ENCODE measurements at regions not wholly inside any gene's neighbourhood (a gene's known extent, or its start where the extent isn't known, plus 50 kb on each side); places are given as distances from the start of the nearest gene placed in this dataset.
A peak's percentile ranks its signal among the peaks of the same experiment; 100 is the strongest.

- Mint-ChIP-seq H3K4me3 (no peak overlapping the region), H3K9me3 (ENCODE audit: low read depth) (no peaks in the 10 kb centered on the region), H3K27ac (no peak overlapping the region), H3K4me1 (no peaks in the 10 kb centered on the region), H3K27me3 (no peaks in the 10 kb centered on the region), H3K36me3 (no peaks in the 10 kb centered on the region)
- CTCF ChIA-PET: no interaction called here
- no peak for ATAC-seq
- DNase-seq: no peak
Measured at GRCh38 chr6:95365454-95365853, 211.9 kb upstream of the MANEA start.

- no peak for DNase-seq
- Mint-ChIP-seq H3K4me3 (no peak overlapping the region), H3K36me3 (no peaks in the 10 kb centered on the region), H3K9me3 (ENCODE audit: low read depth) (no peaks in the 10 kb centered on the region), H3K4me1 (no peaks in the 10 kb centered on the region), H3K27ac (no peak overlapping the region), H3K27me3 (no peaks in the 10 kb centered on the region)
- CTCF ChIA-PET: no interaction called here
- ATAC-seq: no peak
Measured at GRCh38 chr6:95366414-95366813, 210.9 kb upstream of the MANEA start.

- H3K36me3 Mint-ChIP-seq: no peaks in the 10 kb centered on the region
- peaks cover 2% of the 10 kb centered on the region for H3K9me3 Mint-ChIP-seq (ENCODE audit: low read depth)
- no peak overlapping the region for H3K4me3 Mint-ChIP-seq
- ATAC-seq (no peak), DNase-seq (no peak)
- H3K27ac Mint-ChIP-seq: no peak overlapping the region
- H3K4me1 Mint-ChIP-seq: no peaks in the 10 kb centered on the region
- CTCF ChIA-PET: no interaction called here
- no peaks in the 10 kb centered on the region for H3K27me3 Mint-ChIP-seq
Measured at GRCh38 chr6:95383878-95384277, 193.5 kb upstream of the MANEA start.

- no peak for DNase-seq
- CTCF ChIA-PET: no interaction called here
- Mint-ChIP-seq H3K4me1 (no peaks in the 10 kb centered on the region), H3K9me3 (ENCODE audit: low read depth) (peaks cover 2% of the 10 kb centered on the region), H3K27me3 (no peaks in the 10 kb centered on the region), H3K36me3 (no peaks in the 10 kb centered on the region), H3K27ac (no peak overlapping the region), H3K4me3 (no peak overlapping the region)
- ATAC-seq: no peak
Measured at GRCh38 chr6:95384988-95385387, 192.3 kb upstream of the MANEA start.

- no peak for ATAC-seq
- Mint-ChIP-seq H3K27me3 (no peaks in the 10 kb centered on the region), H3K27ac (no peak overlapping the region), H3K9me3 (ENCODE audit: low read depth) (no peaks in the 10 kb centered on the region), H3K36me3 (no peaks in the 10 kb centered on the region), H3K4me1 (no peaks in the 10 kb centered on the region), H3K4me3 (no peak overlapping the region)
- CTCF ChIA-PET: no interaction called here
- DNase-seq: no peak
Measured at GRCh38 chr6:95387845-95388244, 189.5 kb upstream of the MANEA start.

GRCh38 chr6:95404777-95405176 is 172.6 kb upstream of the MANEA start:
- Mint-ChIP-seq H3K4me3 (no peak overlapping the region), H3K36me3 (no peaks in the 10 kb centered on the region), H3K27me3 (no peaks in the 10 kb centered on the region), H3K27ac (no peak overlapping the region), H3K4me1 (no peaks in the 10 kb centered on the region), H3K9me3 (ENCODE audit: low read depth) (no peaks in the 10 kb centered on the region)
- ATAC-seq (no peak), DNase-seq (no peak)
- CTCF ChIA-PET: no interaction called here

- DNase-seq: no peak
- Mint-ChIP-seq H3K4me3 (no peak overlapping the region), H3K36me3 (no peaks in the 10 kb centered on the region), H3K4me1 (no peaks in the 10 kb centered on the region), H3K9me3 (ENCODE audit: low read depth) (no peaks in the 10 kb centered on the region), H3K27me3 (no peaks in the 10 kb centered on the region), H3K27ac (no peak overlapping the region)
- CTCF ChIA-PET: no interaction called here
- ATAC-seq: no peak
Measured at GRCh38 chr6:95408111-95408510, 169.2 kb upstream of the MANEA start.

GRCh38 chr6:95410168-95410567 is 167.2 kb upstream of the MANEA start:
- Mint-ChIP-seq H3K4me1 (no peaks in the 10 kb centered on the region), H3K27ac (no peak overlapping the region), H3K9me3 (ENCODE audit: low read depth) (no peaks in the 10 kb centered on the region), H3K4me3 (no peak overlapping the region), H3K27me3 (no peaks in the 10 kb centered on the region), H3K36me3 (no peaks in the 10 kb centered on the region)
- CTCF ChIA-PET: no interaction called here
- ATAC-seq (no peak), DNase-seq (no peak)

GRCh38 chr6:95413789-95414188 is 163.5 kb upstream of the MANEA start:
- ATAC-seq (no peak), DNase-seq (no peak)
- H3K36me3 Mint-ChIP-seq: no peaks in the 10 kb centered on the region
- CTCF ChIA-PET: no interaction called here
- H3K4me3 Mint-ChIP-seq: no peak overlapping the region
- H3K27ac Mint-ChIP-seq: no peak overlapping the region
- H3K27me3 Mint-ChIP-seq: no peaks in the 10 kb centered on the region
- no peaks in the 10 kb centered on the region for H3K9me3 Mint-ChIP-seq (ENCODE audit: low read depth)
- no peaks in the 10 kb centered on the region for H3K4me1 Mint-ChIP-seq

- H3K9me3 Mint-ChIP-seq (ENCODE audit: low read depth): peaks cover 3% of the 10 kb centered on the region
- DNase-seq: no peak
- H3K4me3 Mint-ChIP-seq: no peak overlapping the region
- no peaks in the 10 kb centered on the region for H3K4me1 Mint-ChIP-seq
- H3K36me3 Mint-ChIP-seq: no peaks in the 10 kb centered on the region
- ATAC-seq: no peak
- H3K27me3 Mint-ChIP-seq: no peaks in the 10 kb centered on the region
- H3K27ac Mint-ChIP-seq: no peak overlapping the region
- CTCF ChIA-PET: no interaction called here
Measured at GRCh38 chr6:95417856-95418255, 159.5 kb upstream of the MANEA start.

GRCh38 chr6:95420792-95421191 is 156.5 kb upstream of the MANEA start:
- Mint-ChIP-seq H3K27me3 (no peaks in the 10 kb centered on the region), H3K36me3 (no peaks in the 10 kb centered on the region), H3K4me3 (no peak overlapping the region), H3K9me3 (ENCODE audit: low read depth) (peaks cover 3% of the 10 kb centered on the region), H3K4me1 (no peaks in the 10 kb centered on the region), H3K27ac (no peak overlapping the region)
- CTCF ChIA-PET: no interaction called here
- no peak for ATAC-seq
- no peak for DNase-seq

GRCh38 chr6:95423331-95423730 is 154.0 kb upstream of the MANEA start:
- Mint-ChIP-seq H3K4me3 (no peak overlapping the region), H3K4me1 (no peaks in the 10 kb centered on the region), H3K9me3 (ENCODE audit: low read depth) (peaks cover 3% of the 10 kb centered on the region), H3K27ac (no peak overlapping the region), H3K36me3 (no peaks in the 10 kb centered on the region), H3K27me3 (no peaks in the 10 kb centered on the region)
- CTCF ChIA-PET: no interaction called here
- DNase-seq (no peak), ATAC-seq (no peak)

GRCh38 chr6:95431637-95432228 is 145.6 kb upstream of the MANEA start:
- Mint-ChIP-seq H3K4me3 (no peak overlapping the region), H3K9me3 (ENCODE audit: low read depth) (no peaks in the 10 kb centered on the region), H3K27ac (no peak overlapping the region), H3K4me1 (no peaks in the 10 kb centered on the region), H3K36me3 (no peaks in the 10 kb centered on the region), H3K27me3 (no peaks in the 10 kb centered on the region)
- CTCF ChIA-PET: no interaction called here
- peak; percentile 47 for DNase-seq
- ATAC-seq: no peak

GRCh38 chr6:95439741-95440140 is 137.6 kb upstream of the MANEA start:
- no peak overlapping the region for H3K27ac Mint-ChIP-seq
- H3K36me3 Mint-ChIP-seq: no peaks in the 10 kb centered on the region
- no peaks in the 10 kb centered on the region for H3K4me1 Mint-ChIP-seq
- no peak for ATAC-seq
- no peaks in the 10 kb centered on the region for H3K9me3 Mint-ChIP-seq (ENCODE audit: low read depth)
- DNase-seq: no peak
- no peak overlapping the region for H3K4me3 Mint-ChIP-seq
- H3K27me3 Mint-ChIP-seq: no peaks in the 10 kb centered on the region
- CTCF ChIA-PET: no interaction called here

- CTCF ChIA-PET: no interaction called here
- H3K36me3 Mint-ChIP-seq: no peaks in the 10 kb centered on the region
- ATAC-seq (no peak), DNase-seq (no peak)
- no peaks in the 10 kb centered on the region for H3K4me1 Mint-ChIP-seq
- no peaks in the 10 kb centered on the region for H3K9me3 Mint-ChIP-seq (ENCODE audit: low read depth)
- H3K4me3 Mint-ChIP-seq: no peak overlapping the region
- no peaks in the 10 kb centered on the region for H3K27me3 Mint-ChIP-seq
- H3K27ac Mint-ChIP-seq: no peak overlapping the region
Measured at GRCh38 chr6:95448208-95448607, 129.1 kb upstream of the MANEA start.
